H9 (cell line): ENCODE measurements at regions not wholly inside any gene's neighbourhood (a gene's known extent, or its start where the extent isn't known, plus 50 kb on each side); places are given as distances from the start of the nearest gene placed in this dataset.

Source experiments
- DNase-seq: peaks from one replicate; pipeline ENCODE4 v3.0.0-alpha.2; 2017
- H2AFZ ChIP-seq: one replicate; pipeline ENCODE4 v1.6.1; 2013; ENCODE audit warnings: mild to moderate bottlenecking, low read length, control low read depth, moderate library complexity
- H2AK5ac ChIP-seq: 2 replicates; pipeline ENCODE4 v1.6.1; 2013; ENCODE audit warnings: low read length, control low read depth, mixed read lengths; ENCODE audit not compliant: insufficient read length
- H2BK120ac ChIP-seq: one replicate; pipeline ENCODE4 v1.6.1; 2013; ENCODE audit warnings: low read depth, mild to moderate bottlenecking, low read length, control low read depth, inconsistent platforms; ENCODE audit not compliant: poor library complexity, severe bottlenecking
- H2BK12ac ChIP-seq: 2 replicates; pipeline ENCODE4 v1.6.1; 2013; ENCODE audit warnings: low read length, control low read depth, mixed read lengths, low read depth; ENCODE audit not compliant: insufficient read length
- H2BK15ac ChIP-seq: 2 replicates; pipeline ENCODE4 v1.6.1; 2013; ENCODE audit warnings: low read depth, low read length, control low read depth
- H2BK20ac ChIP-seq: one replicate; pipeline ENCODE4 v1.6.1; 2013; ENCODE audit warnings: low read depth, mild to moderate bottlenecking, low read length, control low read depth, inconsistent platforms; ENCODE audit not compliant: poor library complexity, severe bottlenecking
- H2BK5ac ChIP-seq: 2 replicates; pipeline ENCODE4 v1.6.1; 2013; ENCODE audit warnings: low read length, control low read depth, mixed read lengths; ENCODE audit not compliant: insufficient read length
- H3K14ac ChIP-seq: 2 replicates; pipeline ENCODE4 v1.6.1; 2013; ENCODE audit warnings: low read length, control low read depth; ENCODE audit not compliant: insufficient read depth
- H3K18ac ChIP-seq: 2 replicates; pipeline ENCODE4 v1.6.1; 2013; ENCODE audit warnings: low read depth, mild to moderate bottlenecking, mixed read lengths, low read length, control low read depth; ENCODE audit not compliant: insufficient read length
- H3K23ac ChIP-seq: 2 replicates; pipeline ENCODE4 v1.6.1; 2013; ENCODE audit warnings: low read length, control low read depth, mixed read lengths, low read depth; ENCODE audit not compliant: insufficient read length
- H3K23me2 ChIP-seq: 2 replicates; pipeline ENCODE4 v1.6.1; 2013; ENCODE audit warnings: low read depth, mild to moderate bottlenecking, mixed read lengths, low read length, control low read depth; ENCODE audit not compliant: insufficient read length, poor library complexity, severe bottlenecking
- H3K27ac ChIP-seq: 2 replicates; pipeline ENCODE4 v1.5.1; 2013; ENCODE audit warnings: low read length, control low read depth, mixed read lengths, low read depth; ENCODE audit not compliant: insufficient read length
- H3K27me3 ChIP-seq: 2 replicates; pipeline ENCODE4 v1.6.1; 2013; ENCODE audit warnings: low read length, control low read depth, inconsistent platforms; ENCODE audit not compliant: insufficient read depth
- H3K4ac ChIP-seq: 2 replicates; pipeline ENCODE4 v1.6.1; 2013; ENCODE audit warnings: low read depth, mild to moderate bottlenecking, control low read depth, inconsistent platforms, low read length, moderate library complexity
- H3K4me1 ChIP-seq: 2 replicates; pipeline ENCODE4 v1.6.1; 2013; ENCODE audit warnings: low read length, control low read depth, inconsistent platforms; ENCODE audit not compliant: insufficient read depth
- H3K4me2 ChIP-seq: 2 replicates; pipeline ENCODE4 v1.6.1; 2013; ENCODE audit warnings: low read length, control low read depth, mixed read lengths; ENCODE audit not compliant: insufficient read length, insufficient read depth
- H3K56ac ChIP-seq: 2 replicates; pipeline ENCODE4 v1.6.1; 2013; ENCODE audit warnings: low read depth, mild to moderate bottlenecking, mixed read lengths, low read length, control low read depth; ENCODE audit not compliant: insufficient read length
- H3K79me1 ChIP-seq: 2 replicates; pipeline ENCODE4 v1.6.1; 2013; ENCODE audit warnings: low read depth, mild to moderate bottlenecking, moderate library complexity, low read length, control low read depth, inconsistent platforms; ENCODE audit not compliant: insufficient read depth, poor library complexity, severe bottlenecking
- H3K79me2 ChIP-seq: 2 replicates; pipeline ENCODE4 v1.6.1; 2013; ENCODE audit warnings: low read length, control low read depth, inconsistent platforms; ENCODE audit not compliant: insufficient read depth
- H3K9ac ChIP-seq: 2 replicates; pipeline ENCODE4 v1.6.1; 2013; ENCODE audit warnings: low read length, control low read depth, mixed read lengths; ENCODE audit not compliant: insufficient read length; ENCODE audit errors: extremely low read depth
- H3K9me3 ChIP-seq: one replicate; pipeline ENCODE4 v1.6.1; 2013; ENCODE audit warnings: low read depth, low read length, inconsistent platforms; ENCODE audit not compliant: control insufficient read depth
- H3T11ph ChIP-seq: one replicate; pipeline ENCODE4 v1.6.1; 2013; ENCODE audit warnings: mild to moderate bottlenecking, low read length, control low read depth, inconsistent platforms
- H4K20me1 ChIP-seq: one replicate; pipeline ENCODE4 v1.6.1; 2013; ENCODE audit not compliant: control insufficient read depth, insufficient read length, insufficient read depth
- H4K5ac ChIP-seq: 2 replicates; pipeline ENCODE4 v1.6.1; 2013; ENCODE audit warnings: low read depth, mild to moderate bottlenecking, mixed read lengths, low read length, control low read depth; ENCODE audit not compliant: insufficient read length
- H4K8ac ChIP-seq: replicated peaks from 2 replicates; pipeline ENCODE4 v1.6.1; 2013; ENCODE audit warnings: low read length, control low read depth, mixed read lengths, low read depth; ENCODE audit not compliant: insufficient read length
- H4K91ac ChIP-seq: 2 replicates; pipeline ENCODE4 v1.6.1; 2013; ENCODE audit warnings: low read depth, mild to moderate bottlenecking, moderate library complexity, mixed read lengths, low read length, control low read depth; ENCODE audit not compliant: insufficient read length
- H3K27ac Mint-ChIP-seq, 3 experiments: 2 replicates in 2 of 3; 3 replicates in 1 of 3; pipeline ENCODE4 v1.8.0; 2020 to 2021; ENCODE audit warnings: mixed read lengths in 3 of 3, mild to moderate bottlenecking in 1 of 3, moderate library complexity in 1 of 3
- H3K27me3 Mint-ChIP-seq: 2 replicates; pipeline ENCODE4 v1.8.0; 2021; ENCODE audit warnings: low read depth, mild to moderate bottlenecking, moderate library complexity, mixed read lengths
- H3K36me3 Mint-ChIP-seq, 3 experiments: 2 replicates in 2 of 3; 3 replicates in 1 of 3; pipeline ENCODE4 v1.8.0; 2020 to 2021; ENCODE audit warnings: low read depth in 3 of 3, mixed read lengths in 3 of 3; ENCODE audit not compliant: insufficient read depth in 1 of 3
- H3K4me1 Mint-ChIP-seq, 2 experiments: 2 replicates each; pipeline ENCODE4 v1.8.0; 2020; ENCODE audit warnings: mixed read lengths in 2 of 2
- H3K4me3 Mint-ChIP-seq, 2 experiments: 2 replicates in 1 of 2; 3 replicates in 1 of 2; pipeline ENCODE4 v1.8.0; 2020 to 2021; ENCODE audit warnings: mild to moderate bottlenecking in 2 of 2, mixed read lengths in 2 of 2, moderate library complexity in 1 of 2
- H3K9me3 Mint-ChIP-seq, 2 experiments: 2 replicates in 1 of 2; 3 replicates in 1 of 2; pipeline ENCODE4 v1.8.0; 2020; ENCODE audit warnings: mild to moderate bottlenecking in 2 of 2, mixed read lengths in 2 of 2, moderate library complexity in 1 of 2
- WGBS: extraction: QIAGEN DNeasy Blood & Tissue Kit; methylation state at CpG from one replicate; pipeline ENCODE4 v1.1.7; 2013; ENCODE audit warnings: missing lambda C conversion rate, low lambda C conversion rate, mixed read lengths; ENCODE audit not compliant: insufficient read length; ENCODE audit errors: extremely low coverage; 5-methylcytosine and 5-hydroxymethylcytosine counted together
- TF ChIP-seq, protein P1 (sequence below): fragments of 200-600 bp; sonication (generic); conservative IDR thresholded peaks from 3 replicates; pipeline ENCODE4 v1.8.0; 2021; ENCODE audit warnings: antibody characterized with exemption, mild to moderate bottlenecking

- no peaks in the 10 kb centered on the region for H3K79me1 ChIP-seq
- H3T11ph ChIP-seq, result no peak overlapping the region
- no peak overlapping the region for H3K27ac ChIP-seq
- no peak overlapping the region for H3K27ac Mint-ChIP-seq
- H2BK5ac ChIP-seq, result no peak overlapping the region
- DNase-seq, result no peak
- H4K20me1 ChIP-seq, result no peaks in the 10 kb centered on the region
- H4K8ac ChIP-seq, result no peak overlapping the region
- no peaks in the 10 kb centered on the region; a peak in 1 of 7 replicates for H3K36me3 Mint-ChIP-seq
- no peaks in the 10 kb centered on the region for H3K9me3 Mint-ChIP-seq
- H4K91ac ChIP-seq, result no peak overlapping the region
- H3K4me1 Mint-ChIP-seq, result peaks cover 16 to 17% of the 10 kb centered on the region in 2 experiments
- H3K4ac ChIP-seq, result no peak overlapping the region
- no peak overlapping the region for H4K5ac ChIP-seq
- no CpG with 5 or more reads among the region's 3 CpGs for WGBS
- H3K4me3 Mint-ChIP-seq, result no peak overlapping the region
- no peak overlapping the region for H2AK5ac ChIP-seq
- H3K56ac ChIP-seq, result no peak overlapping the region
- TF ChIP-seq, protein P1, sequence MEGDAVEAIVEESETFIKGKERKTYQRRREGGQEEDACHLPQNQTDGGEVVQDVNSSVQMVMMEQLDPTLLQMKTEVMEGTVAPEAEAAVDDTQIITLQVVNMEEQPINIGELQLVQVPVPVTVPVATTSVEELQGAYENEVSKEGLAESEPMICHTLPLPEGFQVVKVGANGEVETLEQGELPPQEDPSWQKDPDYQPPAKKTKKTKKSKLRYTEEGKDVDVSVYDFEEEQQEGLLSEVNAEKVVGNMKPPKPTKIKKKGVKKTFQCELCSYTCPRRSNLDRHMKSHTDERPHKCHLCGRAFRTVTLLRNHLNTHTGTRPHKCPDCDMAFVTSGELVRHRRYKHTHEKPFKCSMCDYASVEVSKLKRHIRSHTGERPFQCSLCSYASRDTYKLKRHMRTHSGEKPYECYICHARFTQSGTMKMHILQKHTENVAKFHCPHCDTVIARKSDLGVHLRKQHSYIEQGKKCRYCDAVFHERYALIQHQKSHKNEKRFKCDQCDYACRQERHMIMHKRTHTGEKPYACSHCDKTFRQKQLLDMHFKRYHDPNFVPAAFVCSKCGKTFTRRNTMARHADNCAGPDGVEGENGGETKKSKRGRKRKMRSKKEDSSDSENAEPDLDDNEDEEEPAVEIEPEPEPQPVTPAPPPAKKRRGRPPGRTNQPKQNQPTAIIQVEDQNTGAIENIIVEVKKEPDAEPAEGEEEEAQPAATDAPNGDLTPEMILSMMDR, result no peak
- no peak overlapping the region for H3K23ac ChIP-seq
- H3K14ac ChIP-seq, result no peak overlapping the region
- H3K79me2 ChIP-seq, result no peaks in the 10 kb centered on the region
- H2AFZ ChIP-seq, result no peak overlapping the region
- H3K23me2 ChIP-seq, result no peaks in the 10 kb centered on the region
- H3K27me3 ChIP-seq, result no peaks in the 10 kb centered on the region
- H3K9ac ChIP-seq, result no peak overlapping the region
- H2BK120ac ChIP-seq, result no peak overlapping the region
- no peak overlapping the region for H2BK12ac ChIP-seq
- no peaks in the 10 kb centered on the region; the same call in 1 of the 2 replicates for H3K4me1 ChIP-seq
- no peak overlapping the region for H3K18ac ChIP-seq
- no peak overlapping the region for H2BK20ac ChIP-seq
- no peaks in the 10 kb centered on the region for H3K9me3 ChIP-seq
- H3K27me3 Mint-ChIP-seq, result no peaks in the 10 kb centered on the region
- no peak overlapping the region for H3K4me2 ChIP-seq
- H2BK15ac ChIP-seq, result no peak overlapping the region
These were observed 207.6 kb downstream of the AHR start for GRCh38 chr7:17506095-17506494.
